ENCODE measurements at regions not wholly inside any gene's neighbourhood (a gene's known extent, or its start where the extent isn't known, plus 50 kb on each side); places are given as distances from the start of the nearest gene placed in this dataset.

- DNase-seq (ENCODE audit: extremely low spot score) = no peak
- POLR2A ChIA-PET = no interaction called here
- TF ChIP-seq, protein P1, sequence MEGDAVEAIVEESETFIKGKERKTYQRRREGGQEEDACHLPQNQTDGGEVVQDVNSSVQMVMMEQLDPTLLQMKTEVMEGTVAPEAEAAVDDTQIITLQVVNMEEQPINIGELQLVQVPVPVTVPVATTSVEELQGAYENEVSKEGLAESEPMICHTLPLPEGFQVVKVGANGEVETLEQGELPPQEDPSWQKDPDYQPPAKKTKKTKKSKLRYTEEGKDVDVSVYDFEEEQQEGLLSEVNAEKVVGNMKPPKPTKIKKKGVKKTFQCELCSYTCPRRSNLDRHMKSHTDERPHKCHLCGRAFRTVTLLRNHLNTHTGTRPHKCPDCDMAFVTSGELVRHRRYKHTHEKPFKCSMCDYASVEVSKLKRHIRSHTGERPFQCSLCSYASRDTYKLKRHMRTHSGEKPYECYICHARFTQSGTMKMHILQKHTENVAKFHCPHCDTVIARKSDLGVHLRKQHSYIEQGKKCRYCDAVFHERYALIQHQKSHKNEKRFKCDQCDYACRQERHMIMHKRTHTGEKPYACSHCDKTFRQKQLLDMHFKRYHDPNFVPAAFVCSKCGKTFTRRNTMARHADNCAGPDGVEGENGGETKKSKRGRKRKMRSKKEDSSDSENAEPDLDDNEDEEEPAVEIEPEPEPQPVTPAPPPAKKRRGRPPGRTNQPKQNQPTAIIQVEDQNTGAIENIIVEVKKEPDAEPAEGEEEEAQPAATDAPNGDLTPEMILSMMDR (IDR thresholded peaks at IDR 0.05; ENCODE audit: control extremely low read depth, extremely low read depth, low read depth, missing control alignments) = no peak
- CTCF ChIA-PET = no interaction called here
These were observed 173.1 kb downstream of the GASK1B start for GRCh38 chr4:157999723-158000122.

GRCh38 chr4:157997296-157997695 lies 175.5 kb downstream of the GASK1B start:
- ChIA-PET CTCF (interaction anchor here (1.1 to 1.6 kb wide), 3 partner anchors 17 to 174 kb away, joined by 3 to 5 read pairs (median 3); no protein-coding TSS in a partner anchor), POLR2A (no interaction called here)
- DNase-seq (ENCODE audit: extremely low spot score) = no peak
- TF ChIP-seq, protein P1 (IDR thresholded peaks at IDR 0.05; ENCODE audit: control extremely low read depth, extremely low read depth, low read depth, missing control alignments) = no peak

DNA sequence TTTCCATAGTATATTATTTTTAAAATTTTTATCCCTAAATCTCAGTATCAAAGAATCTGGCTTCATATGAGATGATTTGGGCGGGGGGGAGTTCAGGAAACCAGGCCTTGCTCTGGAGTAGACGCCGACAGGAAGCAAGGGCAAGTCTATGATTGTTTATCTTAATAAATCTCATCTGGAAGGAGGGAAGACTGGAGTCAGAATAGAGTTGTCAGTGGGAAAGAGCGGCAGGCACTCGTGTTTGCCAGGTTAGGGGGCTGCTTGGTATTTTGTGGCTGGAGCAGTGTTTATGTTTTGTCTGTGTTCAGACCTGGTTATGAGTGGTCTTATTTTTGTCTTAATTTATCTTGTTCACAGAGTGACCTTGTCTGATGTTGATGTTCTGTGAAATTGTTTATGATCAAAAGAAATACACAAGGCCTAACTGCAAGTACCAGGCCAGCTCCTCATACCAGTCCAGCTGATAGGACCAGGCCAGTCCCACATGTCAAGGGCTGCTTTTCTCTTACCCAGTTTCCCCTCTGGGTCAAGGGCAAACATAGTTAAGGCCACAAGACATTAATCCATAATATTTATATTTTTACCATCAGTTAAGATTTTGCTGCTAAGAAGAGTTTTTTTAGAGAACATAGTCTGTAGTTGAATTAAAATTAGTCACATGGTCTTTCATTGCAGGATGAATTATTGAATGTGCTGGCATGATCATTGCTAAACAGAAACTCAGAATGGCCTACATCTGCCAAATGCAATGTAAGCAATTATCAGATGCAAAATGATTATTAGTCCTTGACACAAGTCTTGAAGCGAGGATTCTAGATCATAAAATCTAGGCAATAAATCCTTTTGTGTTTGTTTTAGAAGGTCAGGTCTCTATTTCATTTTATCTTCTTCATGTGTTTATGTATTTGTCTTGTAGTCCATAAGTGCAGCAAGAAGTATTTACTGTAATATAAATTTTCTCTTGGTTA lies 176.5 kb downstream of the GASK1B start:
- ChIA-PET POLR2A (no interaction called here), CTCF (interaction anchor here (1.1 to 1.6 kb wide), 2 partner anchors 17 to 175 kb away, joined by 3 to 5 read pairs; no protein-coding TSS in a partner anchor)
- DNase-seq (ENCODE audit: extremely low spot score) = no peak
- TF ChIP-seq, protein P1 (IDR thresholded peaks at IDR 0.05; ENCODE audit: control extremely low read depth, extremely low read depth, low read depth, missing control alignments) = no peak

DNA sequence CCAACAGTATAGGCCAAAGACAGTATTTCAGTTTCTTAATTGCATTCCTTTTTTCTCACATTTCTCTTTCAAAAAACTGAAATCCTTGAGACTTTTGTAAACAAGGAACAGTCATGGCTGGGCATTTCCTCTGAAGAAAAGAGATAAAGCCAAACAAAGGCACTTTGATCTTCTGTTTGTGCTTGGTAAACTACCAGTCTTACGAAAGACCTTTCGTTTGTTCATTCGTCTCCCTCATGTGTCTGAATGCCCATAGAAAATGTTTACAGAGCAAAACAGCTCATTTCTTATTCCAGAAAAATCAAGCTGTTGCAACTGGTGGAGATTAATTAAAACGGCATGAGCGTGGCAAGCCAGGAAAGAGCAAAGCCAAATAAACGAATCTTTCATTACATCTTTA lies 178.0 kb downstream of the GASK1B start:
- no peak for DNase-seq (ENCODE audit: extremely low spot score)
- CTCF ChIA-PET = no interaction called here
- POLR2A ChIA-PET = no interaction called here
- TF ChIP-seq, protein P1 (IDR thresholded peaks at IDR 0.05; ENCODE audit: control extremely low read depth, extremely low read depth, low read depth, missing control alignments) = no peak

GRCh38 chr4:157992948-157993839 lies 179.6 kb downstream of the GASK1B start:
- ChIA-PET POLR2A (no interaction called here), CTCF (interaction anchor here (0.7 to 1.1 kb wide), 4 partner anchors 9 to 197 kb away, joined by 3 read pairs; no protein-coding TSS in a partner anchor)

More at GRCh38 chr4:157992948-157993839, 179.6 kb downstream of the GASK1B start:
- no peak for DNase-seq (ENCODE audit: extremely low spot score)
- TF ChIP-seq, protein P1 (IDR thresholded peaks at IDR 0.05; ENCODE audit: control extremely low read depth, extremely low read depth, low read depth, missing control alignments) = no peak

Measured in GM10248 (cell line).